ENCODE measurements at regions not wholly inside any gene's neighbourhood (a gene's known extent, or its start where the extent isn't known, plus 50 kb on each side); places are given as distances from the start of the nearest gene placed in this dataset.

- Histone ChIP-seq H3K36me3 (ENCODE audit: control insufficient read depth in 5 of 5, insufficient read depth in 5 of 5, low read length in 5 of 5) (no peaks in the 10 kb centered on the region), H3K4me1 (ENCODE audit: control insufficient read depth in 5 of 5, insufficient read depth in 5 of 5, low read length in 5 of 5) (no peaks in the 10 kb centered on the region), H3K27ac (ENCODE audit: low read depth, low read length) (no peak overlapping the region)
These were observed 596.3 kb downstream of the ZIC1 start for GRCh38 chr3:148005456-148005855.

GRCh38 chr3:148006508-148006907, 597.3 kb downstream of the ZIC1 start:
- no peaks in the 10 kb centered on the region for H3K4me1 ChIP-seq (ENCODE audit: control insufficient read depth in 5 of 5, insufficient read depth in 5 of 5, low read length in 5 of 5)
- H3K9ac ChIP-seq (ENCODE audit: low read length in 5 of 5): no peak overlapping the region
- H3K27me3 ChIP-seq (ENCODE audit: control insufficient read depth in 5 of 5, insufficient read depth in 4 of 5, low read length in 5 of 5): no peaks in the 10 kb centered on the region
- no peaks in the 10 kb centered on the region for H3K9me3 ChIP-seq (ENCODE audit: control insufficient read depth in 5 of 5, low read length in 5 of 5)
- H3K4me3 ChIP-seq (ENCODE audit: low read depth in 1 of 5, low read length in 5 of 5): no peak overlapping the region
- no peak overlapping the region for H3K27ac ChIP-seq (ENCODE audit: low read depth, low read length)
- no peaks in the 10 kb centered on the region for H3K36me3 ChIP-seq (ENCODE audit: control insufficient read depth in 5 of 5, insufficient read depth in 5 of 5, low read length in 5 of 5)

More at GRCh38 chr3:148005456-148005855, 596.3 kb downstream of the ZIC1 start:
- Histone ChIP-seq H3K9ac (ENCODE audit: low read length in 5 of 5) (no peak overlapping the region), H3K4me3 (ENCODE audit: low read depth in 1 of 5, low read length in 5 of 5) (no peak overlapping the region), H3K27me3 (ENCODE audit: control insufficient read depth in 5 of 5, insufficient read depth in 4 of 5, low read length in 5 of 5) (no peaks in the 10 kb centered on the region), H3K9me3 (ENCODE audit: control insufficient read depth in 5 of 5, low read length in 5 of 5) (no peaks in the 10 kb centered on the region)

GRCh38 chr3:148008591-148008990, 599.4 kb downstream of the ZIC1 start:
- H3K36me3 ChIP-seq (ENCODE audit: control insufficient read depth in 5 of 5, insufficient read depth in 5 of 5, low read length in 5 of 5): no peaks in the 10 kb centered on the region
- H3K4me1 ChIP-seq (ENCODE audit: control insufficient read depth in 5 of 5, insufficient read depth in 5 of 5, low read length in 5 of 5): no peaks in the 10 kb centered on the region
- no peaks in the 10 kb centered on the region for H3K9me3 ChIP-seq (ENCODE audit: control insufficient read depth in 5 of 5, low read length in 5 of 5)
- no peak overlapping the region for H3K4me3 ChIP-seq (ENCODE audit: low read depth in 1 of 5, low read length in 5 of 5)
- H3K27ac ChIP-seq (ENCODE audit: low read depth, low read length): no peak overlapping the region
- H3K27me3 ChIP-seq (ENCODE audit: control insufficient read depth in 5 of 5, insufficient read depth in 4 of 5, low read length in 5 of 5): no peaks in the 10 kb centered on the region
- H3K9ac ChIP-seq (ENCODE audit: low read length in 5 of 5): no peak overlapping the region

GRCh38 chr3:148020861-148021260, 611.7 kb downstream of the ZIC1 start:
- Histone ChIP-seq H3K9me3 (ENCODE audit: control insufficient read depth in 5 of 5, low read length in 5 of 5) (peaks cover 0 to 6% (median 3%) of the 10 kb centered on the region in 5 donors), H3K27ac (ENCODE audit: low read depth, low read length) (no peak overlapping the region), H3K36me3 (ENCODE audit: control insufficient read depth in 5 of 5, insufficient read depth in 5 of 5, low read length in 5 of 5) (peaks cover 0 to 2% (median 0%) of the 10 kb centered on the region in 5 donors), H3K4me3 (ENCODE audit: low read depth in 1 of 5, low read length in 5 of 5) (no peak overlapping the region), H3K27me3 (ENCODE audit: control insufficient read depth in 5 of 5, insufficient read depth in 4 of 5, low read length in 5 of 5) (no peaks in the 10 kb centered on the region), H3K9ac (ENCODE audit: low read length in 5 of 5) (no peak overlapping the region), H3K4me1 (ENCODE audit: control insufficient read depth in 5 of 5, insufficient read depth in 5 of 5, low read length in 5 of 5) (no peaks in the 10 kb centered on the region)

GRCh38 chr3:148021381-148021780, 612.2 kb downstream of the ZIC1 start:
- no peak overlapping the region for H3K27ac ChIP-seq (ENCODE audit: low read depth, low read length)
- H3K4me1 ChIP-seq (ENCODE audit: control insufficient read depth in 5 of 5, insufficient read depth in 5 of 5, low read length in 5 of 5): no peaks in the 10 kb centered on the region
- no peaks in the 10 kb centered on the region for H3K36me3 ChIP-seq (ENCODE audit: control insufficient read depth in 5 of 5, insufficient read depth in 5 of 5, low read length in 5 of 5)
- no peak overlapping the region for H3K4me3 ChIP-seq (ENCODE audit: low read depth in 1 of 5, low read length in 5 of 5)
- H3K9ac ChIP-seq (ENCODE audit: low read length in 5 of 5): no peak overlapping the region
- peaks cover 0 to 6% (median 0%) of the 10 kb centered on the region in 5 donors for H3K9me3 ChIP-seq (ENCODE audit: control insufficient read depth in 5 of 5, low read length in 5 of 5)
- no peaks in the 10 kb centered on the region for H3K27me3 ChIP-seq (ENCODE audit: control insufficient read depth in 5 of 5, insufficient read depth in 4 of 5, low read length in 5 of 5)

GRCh38 chr3:148023994-148024393, 614.8 kb downstream of the ZIC1 start:
- H3K27me3 ChIP-seq (ENCODE audit: control insufficient read depth in 5 of 5, insufficient read depth in 4 of 5, low read length in 5 of 5): no peaks in the 10 kb centered on the region
- H3K9me3 ChIP-seq (ENCODE audit: control insufficient read depth in 5 of 5, low read length in 5 of 5): no peaks in the 10 kb centered on the region
- no peaks in the 10 kb centered on the region for H3K4me1 ChIP-seq (ENCODE audit: control insufficient read depth in 5 of 5, insufficient read depth in 5 of 5, low read length in 5 of 5)
- H3K4me3 ChIP-seq (ENCODE audit: low read depth in 1 of 5, low read length in 5 of 5): no peak overlapping the region
- no peak overlapping the region for H3K9ac ChIP-seq (ENCODE audit: low read length in 5 of 5)
- H3K36me3 ChIP-seq (ENCODE audit: control insufficient read depth in 5 of 5, insufficient read depth in 5 of 5, low read length in 5 of 5): no peaks in the 10 kb centered on the region
- no peak overlapping the region for H3K27ac ChIP-seq (ENCODE audit: low read depth, low read length)

- H3K36me3 ChIP-seq (ENCODE audit: control insufficient read depth in 5 of 5, insufficient read depth in 5 of 5, low read length in 5 of 5): no peaks in the 10 kb centered on the region
- no peak overlapping the region for H3K27ac ChIP-seq (ENCODE audit: low read depth, low read length)
- no peaks in the 10 kb centered on the region for H3K4me1 ChIP-seq (ENCODE audit: control insufficient read depth in 5 of 5, insufficient read depth in 5 of 5, low read length in 5 of 5)
- no peak overlapping the region for H3K9ac ChIP-seq (ENCODE audit: low read length in 5 of 5)
- no peaks in the 10 kb centered on the region for H3K27me3 ChIP-seq (ENCODE audit: control insufficient read depth in 5 of 5, insufficient read depth in 4 of 5, low read length in 5 of 5)
- H3K4me3 ChIP-seq (ENCODE audit: low read depth in 1 of 5, low read length in 5 of 5): no peak overlapping the region
- no peaks in the 10 kb centered on the region for H3K9me3 ChIP-seq (ENCODE audit: control insufficient read depth in 5 of 5, low read length in 5 of 5)
These were observed 616.9 kb downstream of the ZIC1 start for GRCh38 chr3:148026009-148026588.

GRCh38 chr3:148030975-148031374, 621.8 kb downstream of the ZIC1 start:
- no peaks in the 10 kb centered on the region for H3K4me1 ChIP-seq (ENCODE audit: control insufficient read depth in 5 of 5, insufficient read depth in 5 of 5, low read length in 5 of 5)
- no peak overlapping the region for H3K9ac ChIP-seq (ENCODE audit: low read length in 5 of 5)
- H3K4me3 ChIP-seq (ENCODE audit: low read depth in 1 of 5, low read length in 5 of 5): no peak overlapping the region
- no peaks in the 10 kb centered on the region for H3K27me3 ChIP-seq (ENCODE audit: control insufficient read depth in 5 of 5, insufficient read depth in 4 of 5, low read length in 5 of 5)
- H3K9me3 ChIP-seq (ENCODE audit: control insufficient read depth in 5 of 5, low read length in 5 of 5): no peaks in the 10 kb centered on the region
- no peak overlapping the region for H3K27ac ChIP-seq (ENCODE audit: low read depth, low read length)
- no peaks in the 10 kb centered on the region for H3K36me3 ChIP-seq (ENCODE audit: control insufficient read depth in 5 of 5, insufficient read depth in 5 of 5, low read length in 5 of 5)

- H3K36me3 ChIP-seq (ENCODE audit: control insufficient read depth in 5 of 5, insufficient read depth in 5 of 5, low read length in 5 of 5): no peaks in the 10 kb centered on the region
- no peaks in the 10 kb centered on the region for H3K4me1 ChIP-seq (ENCODE audit: control insufficient read depth in 5 of 5, insufficient read depth in 5 of 5, low read length in 5 of 5)
- H3K27me3 ChIP-seq (ENCODE audit: control insufficient read depth in 5 of 5, insufficient read depth in 4 of 5, low read length in 5 of 5): no peaks in the 10 kb centered on the region
These were observed 625.2 kb downstream of the ZIC1 start for GRCh38 chr3:148034353-148034752.

GRCh38 chr3:148036331-148036876, 627.2 kb downstream of the ZIC1 start:
- Histone ChIP-seq H3K4me1 (ENCODE audit: control insufficient read depth in 5 of 5, insufficient read depth in 5 of 5, low read length in 5 of 5) (no peaks in the 10 kb centered on the region), H3K9ac (ENCODE audit: low read length in 5 of 5) (no peak overlapping the region), H3K27ac (ENCODE audit: low read depth, low read length) (no peak overlapping the region), H3K4me3 (ENCODE audit: low read depth in 1 of 5, low read length in 5 of 5) (no peak overlapping the region), H3K9me3 (ENCODE audit: control insufficient read depth in 5 of 5, low read length in 5 of 5) (no peaks in the 10 kb centered on the region), H3K36me3 (ENCODE audit: control insufficient read depth in 5 of 5, insufficient read depth in 5 of 5, low read length in 5 of 5) (no peaks in the 10 kb centered on the region), H3K27me3 (ENCODE audit: control insufficient read depth in 5 of 5, insufficient read depth in 4 of 5, low read length in 5 of 5) (no peaks in the 10 kb centered on the region)

More at GRCh38 chr3:148034353-148034752, 625.2 kb downstream of the ZIC1 start:
- H3K27ac ChIP-seq (ENCODE audit: low read depth, low read length): no peak overlapping the region
- no peak overlapping the region for H3K4me3 ChIP-seq (ENCODE audit: low read depth in 1 of 5, low read length in 5 of 5)
- H3K9me3 ChIP-seq (ENCODE audit: control insufficient read depth in 5 of 5, low read length in 5 of 5): no peaks in the 10 kb centered on the region
- no peak overlapping the region for H3K9ac ChIP-seq (ENCODE audit: low read length in 5 of 5)
